Caki2 (cell line): ENCODE measurements at regions not wholly inside any gene's neighbourhood (a gene's known extent, or its start where the extent isn't known, plus 50 kb on each side); places are given as distances from the start of the nearest gene placed in this dataset.
"Not testable (repeated sequence)": the region's sequence is repeated elsewhere in the genome, so short reads cannot be mapped to it uniquely, and the experiment has no call there.

ENCODE experiments used
- DNase-seq: peaks from one replicate; pipeline ENCODE4 v3.0.0-alpha.2; 2015; ENCODE audit warnings: low read depth
- in situ Hi-C: cut with HindIII; loops from 2 replicates; pipeline ENCODE4 v1.10.0; 2016; ENCODE audit warnings: low sequenced_read_pairs, low pct_unique_long_range_greater_than_20kb, mixed read lengths

- in situ Hi-C loops = no loop called here
- no peak for DNase-seq
Measured at GRCh38 chr1:60960891-60961461, 121.4 kb upstream of the NFIA start.

GRCh38 chr1:60959701-60960100, 122.7 kb upstream of the NFIA start:
- in situ Hi-C loops = no loop called here
- DNase-seq = no peak

DNA sequence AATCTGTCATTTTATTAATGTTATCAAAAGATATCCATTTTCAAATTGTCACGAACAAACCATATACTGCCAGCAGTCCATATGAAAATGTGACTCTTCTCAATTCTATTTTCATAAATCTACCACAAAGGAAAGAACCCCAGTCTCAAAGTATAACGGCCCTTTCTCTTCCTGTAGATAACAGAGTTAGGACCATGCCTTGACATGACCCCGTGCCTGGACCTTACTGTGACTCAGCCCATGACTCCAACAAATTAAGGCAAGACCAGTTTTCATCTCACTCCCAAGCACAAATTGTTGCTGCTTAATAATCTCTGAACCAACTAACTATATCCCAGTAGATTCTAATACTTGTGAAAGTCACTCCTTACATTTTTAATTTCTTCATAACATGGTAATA, 124.4 kb upstream of the NFIA start:
- in situ Hi-C loops = no loop called here
- DNase-seq = no peak

DNA sequence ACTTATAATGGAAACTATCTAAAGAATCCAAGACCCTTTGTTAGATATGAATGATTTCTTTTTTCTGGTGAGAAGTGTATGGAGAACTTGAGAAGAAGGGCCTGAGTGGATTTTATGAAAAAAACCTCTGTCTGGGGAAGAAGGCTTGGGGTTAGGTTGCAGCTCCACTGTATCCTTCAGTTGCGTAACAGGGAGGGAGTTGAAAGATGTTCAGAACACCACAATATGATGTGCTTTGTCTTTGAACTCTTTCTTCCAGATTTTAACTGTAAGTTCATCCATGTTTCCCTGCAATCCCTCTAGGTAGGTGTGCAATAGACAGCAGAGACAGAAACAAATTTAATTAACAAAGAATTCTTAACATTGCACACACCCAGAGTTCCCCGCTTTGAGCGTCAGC, 125.8 kb upstream of the NFIA start:
- in situ Hi-C loops = no loop called here
- no peak for DNase-seq

GRCh38 chr1:60952612-60953111, 129.7 kb upstream of the NFIA start:
- DNase-seq = no peak

GRCh38 chr1:60950224-60951063, 131.9 kb upstream of the NFIA start:
- no peak for DNase-seq
- in situ Hi-C loops = no loop called here

More at GRCh38 chr1:60952612-60953111, 129.7 kb upstream of the NFIA start:
- in situ Hi-C loops = no loop called here

GRCh38 chr1:60949826-60950197, 132.5 kb upstream of the NFIA start:
- in situ Hi-C loops = no loop called here

GRCh38 chr1:60949154-60949825, 133.1 kb upstream of the NFIA start:
- in situ Hi-C loops = no loop called here
- DNase-seq = no peak

More at GRCh38 chr1:60949826-60950197, 132.5 kb upstream of the NFIA start:
- DNase-seq = no peak

DNA sequence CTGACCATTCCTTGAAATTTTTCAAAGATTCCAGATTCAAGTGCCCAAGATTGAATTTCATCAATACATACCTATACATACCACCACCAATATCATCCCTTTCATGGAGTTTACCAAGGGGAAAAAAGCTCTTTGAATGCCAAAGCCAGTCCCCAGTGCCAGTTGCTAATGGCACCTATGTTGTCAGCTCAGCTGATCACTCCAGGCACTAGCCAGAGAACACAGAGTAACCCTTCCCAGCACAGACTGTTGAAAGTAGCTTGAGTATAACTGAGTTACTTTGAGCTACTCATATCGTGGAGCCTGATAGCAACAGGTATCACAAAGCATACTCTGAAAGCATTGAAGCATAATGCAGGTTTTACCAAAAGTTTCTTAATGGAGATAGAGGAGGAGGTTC, 133.9 kb upstream of the NFIA start:
- in situ Hi-C loops = no loop called here
- DNase-seq = no peak

GRCh38 chr1:60947367-60947766, 135.0 kb upstream of the NFIA start:
- in situ Hi-C loops = no loop called here
- DNase-seq = no peak

GRCh38 chr1:60942896-60943638, 139.3 kb upstream of the NFIA start:
- in situ Hi-C loops = no loop called here
- DNase-seq = no peak

- in situ Hi-C loops = no loop called here
- DNase-seq = no peak
Measured at GRCh38 chr1:60942291-60942690, 140.1 kb upstream of the NFIA start.

DNA sequence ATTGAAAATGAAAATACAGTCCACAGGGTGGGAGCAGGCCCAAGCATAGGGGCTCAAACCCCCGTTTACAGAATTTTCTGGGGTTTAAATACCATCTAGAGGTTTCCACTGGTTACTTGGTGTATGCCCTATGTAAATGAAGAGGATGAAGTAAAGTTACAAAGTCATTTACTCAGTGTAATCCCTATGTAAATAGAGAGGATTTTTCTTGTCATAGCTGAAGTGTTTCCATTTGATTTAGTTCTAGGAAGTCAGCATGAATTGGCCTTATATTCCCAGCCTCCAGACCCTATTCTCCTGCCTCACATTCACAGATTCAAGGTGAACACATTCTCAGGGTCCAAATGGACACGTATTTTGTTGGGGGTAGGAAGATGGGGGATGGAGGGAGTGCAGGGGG, 141.7 kb upstream of the NFIA start:
- in situ Hi-C loops, DNase-seq: not testable (repeated sequence)

DNA sequence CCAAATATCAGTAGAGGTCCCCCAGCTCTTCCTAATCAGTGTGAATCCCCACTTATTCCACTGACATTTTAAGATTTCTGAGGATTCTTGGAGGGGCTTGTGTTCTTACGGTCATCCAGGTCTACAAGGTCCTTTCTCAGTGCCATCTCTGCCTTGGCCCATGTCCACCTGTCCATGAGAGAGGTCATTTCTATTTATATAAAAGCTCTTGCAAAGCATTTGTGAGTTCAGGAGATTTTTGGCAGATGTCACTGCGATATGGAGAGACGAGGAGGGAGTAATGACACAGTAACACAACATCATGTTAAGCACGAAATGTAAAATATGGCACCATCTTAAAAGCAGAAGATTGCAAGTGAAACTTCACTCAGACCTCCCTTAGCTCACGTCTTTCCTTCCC, 144.6 kb upstream of the NFIA start:
- in situ Hi-C loops = no loop called here
- no peak for DNase-seq

GRCh38 chr1:60936591-60937342, 145.6 kb upstream of the NFIA start:
- DNase-seq = no peak
- in situ Hi-C loops = no loop called here

GRCh38 chr1:60936163-60936562, 146.2 kb upstream of the NFIA start:
- DNase-seq = no peak
- in situ Hi-C loops = no loop called here

GRCh38 chr1:60935599-60936110, 146.7 kb upstream of the NFIA start:
- in situ Hi-C loops = no loop called here
- DNase-seq = no peak

GRCh38 chr1:60930130-60930529, 152.2 kb upstream of the NFIA start:
- no peak for DNase-seq
- in situ Hi-C loops = no loop called here
